ENCODE measurements at regions not wholly inside any gene's neighbourhood (a gene's known extent, or its start where the extent isn't known, plus 50 kb on each side); places are given as distances from the start of the nearest gene placed in this dataset.

GRCh38 chr13:59398127-59398526, 765.6 kb downstream of the DIAPH3 start:
- TF ChIP-seq AGO2 (optimal IDR thresholded peaks at IDR 0.05; ENCODE audit: low read depth, low read length) (no peak), EP300 (IDR thresholded peaks at IDR 0.05; ENCODE audit: low read depth in 2 of 2, low read length in 2 of 2) (no peak), EP300 (CRISPR knock-in tag; IDR thresholded peaks at IDR 0.05; ENCODE audit: borderline replicate concordance) (no peak)

Data from HepG2 (cell line).